HCT116 (cell line): ENCODE measurements at regions not wholly inside any gene's neighbourhood (a gene's known extent, or its start where the extent isn't known, plus 50 kb on each side); places are given as distances from the start of the nearest gene placed in this dataset.

Experiments used
- ATAC-seq: fragments of 200-7000 bp; cut with Tn5 transposase; 2 replicates; pipeline ENCODE4 v1.9.1; 2020; ENCODE audit warnings: mild to moderate bottlenecking, moderate library complexity
- BruUV-seq: library from RNA; stranded (reverse); fragments of 400-500 nt; replicated peaks from 2 replicates; lab custom pipeline; 2021; lab: Mats Ljungman, UMichigan
- CTCF ChIA-PET: fragments of 300-600 bp; sonication (Branson Sonifier 250); formaldehyde crosslinking; loops from one replicate; lab custom pipeline; 2021; ENCODE audit warnings: antibody characterized with exemption; lab: Charles Lee
- POLR2A ChIA-PET: fragments of 300-600, 350-600 bp; sonication (Branson Sonifier 250); formaldehyde crosslinking; loops from one replicate; lab custom pipeline; 2021; ENCODE audit warnings: antibody characterized with exemption; lab: Charles Lee
- RAD21 ChIA-PET, 2 experiments: fragments of 300-600 bp; sonication (Branson Sonifier 250); formaldehyde crosslinking; loops; one replicate each; lab custom pipeline; 2023; ENCODE audit warnings: low total read pairs in 2 of 2; ENCODE audit not compliant: uncharacterized antibody in 2 of 2, unreplicated experiment in 2 of 2, low non-redundant PET in 1 of 2; lab: Charles Lee
- DNase-seq: peaks from one replicate; pipeline ENCODE4 v3.0.0-alpha.2; 2010; ENCODE audit warnings: low read depth, low spot score
- H2AFZ ChIP-seq: fragments of 200-600 bp; shearing (Covaris generic), sonication (generic); 2 replicates; pipeline ENCODE4 v1.6.1; 2017; ENCODE audit warnings: low read depth, mixed run types, mixed read lengths, antibody characterized with exemption, low read length; ENCODE audit not compliant: poor library complexity, severe bottlenecking
- H3K27ac ChIP-seq: 2 replicates; pipeline ENCODE4 v1.5.1; 2012; ENCODE audit warnings: low read depth, low read length
- H3K27me3 ChIP-seq: fragments of 200-600 bp; sonication (generic); 2 replicates; pipeline ENCODE4 v1.6.1; 2016; ENCODE audit warnings: mixed run types, low read length, mixed read lengths; ENCODE audit not compliant: insufficient read depth
- H3K36me3 ChIP-seq, 2 experiments: fragments of 200-500 bp in 1 of 2; fragments of 200-600 bp in 1 of 2; sonication (Bioruptor generic) in 1 of 2; sonication (generic) in 1 of 2; 2 replicates each; pipeline versions ENCODE4 v1.5.1 to v1.6.1; 2014 to 2016; ENCODE audit warnings: low read length in 2 of 2, inconsistent platforms in 1 of 2, mixed read lengths in 1 of 2, mixed run types in 1 of 2; ENCODE audit not compliant: insufficient read depth in 2 of 2, control insufficient read depth in 1 of 2
- H3K4me1 ChIP-seq, 2 experiments: fragments of 200-600 bp in 1 of 2; sonication (generic) in 1 of 2; 2 replicates each; pipeline versions ENCODE4 v1.5.1 to v1.6.1; 2012 to 2017; ENCODE audit warnings: low read length in 2 of 2, inconsistent platforms in 1 of 2, mild to moderate bottlenecking in 1 of 2, mixed read lengths in 1 of 2, mixed run types in 1 of 2, moderate library complexity in 1 of 2; ENCODE audit not compliant: insufficient read depth in 2 of 2, control insufficient read depth in 1 of 2
- H3K4me2 ChIP-seq: fragments of 200-600 bp; sonication (generic); 2 replicates; pipeline ENCODE4 v1.6.1; 2017; ENCODE audit warnings: mixed run types, low read length, mixed read lengths
- H3K4me3 ChIP-seq, 2 experiments: fragments of 200-600 bp in 1 of 2; sonication (generic) in 1 of 2; replicated peaks in 1 of 2; 2 replicates each; pipeline ENCODE4 v1.5.1; 2011 to 2016; ENCODE audit warnings: low read length in 2 of 2, control low read depth in 1 of 2, low read depth in 1 of 2, mild to moderate bottlenecking in 1 of 2, mixed read lengths in 1 of 2, mixed run types in 1 of 2
- H3K79me2 ChIP-seq: fragments of 200-600 bp; sonication (generic); 2 replicates; pipeline ENCODE4 v1.6.1; 2017; ENCODE audit warnings: mild to moderate bottlenecking, mixed run types, low read length, moderate library complexity, mixed read lengths; ENCODE audit not compliant: insufficient read depth
- H3K9ac ChIP-seq: fragments of 200-600 bp; sonication (generic); 2 replicates; pipeline ENCODE4 v1.6.1; 2016; ENCODE audit warnings: low read length, mixed read lengths
- H3K9me2 ChIP-seq: fragments of 200-600 bp; sonication (generic), shearing (Covaris generic); 2 replicates; pipeline ENCODE4 v1.6.1; 2017; ENCODE audit warnings: mixed run types, mild to moderate bottlenecking, moderate library complexity; ENCODE audit not compliant: insufficient read depth
- H3K9me3 ChIP-seq, 2 experiments: fragments of 200-500 bp in 1 of 2; fragments of 200-600 bp in 1 of 2; sonication (Bioruptor generic) in 1 of 2; sonication (generic) in 1 of 2; 2 replicates each; pipeline ENCODE4 v1.6.1; 2014 to 2017; ENCODE audit warnings: low read length in 2 of 2, mixed read lengths in 2 of 2, inconsistent platforms in 1 of 2, low read depth in 1 of 2, mild to moderate bottlenecking in 1 of 2, mixed run types in 1 of 2, moderate library complexity in 1 of 2; ENCODE audit not compliant: control insufficient read depth in 1 of 2, insufficient read depth in 1 of 2
- H4K20me1 ChIP-seq: fragments of 200-600 bp; sonication (generic), shearing (Covaris generic); 2 replicates; pipeline ENCODE4 v1.6.1; 2017; ENCODE audit warnings: mixed run types, mild to moderate bottlenecking, moderate library complexity; ENCODE audit not compliant: insufficient read depth
- CBX3 ChIP-seq: IDR thresholded peaks from 2 replicates; pipeline ENCODE4 v1.6.1; 2012; ENCODE audit warnings: low read depth
- CEBPB ChIP-seq: IDR thresholded peaks from 2 replicates; pipeline ENCODE4 v1.6.1; 2012; ENCODE audit warnings: low read depth
- ELF1 ChIP-seq: IDR thresholded peaks from 2 replicates; pipeline ENCODE4 v1.6.1; 2012; ENCODE audit warnings: low read depth, borderline replicate concordance
- FOSL1 ChIP-seq: IDR thresholded peaks from 2 replicates; pipeline ENCODE4 v1.6.1; 2012; ENCODE audit warnings: low read depth
- RAD21 ChIP-seq: IDR thresholded peaks from 2 replicates; pipeline ENCODE4 v1.6.1; 2012; ENCODE audit warnings: low read depth, mild to moderate bottlenecking
- SRF ChIP-seq: IDR thresholded peaks from 2 replicates; pipeline ENCODE4 v1.6.1; 2012; ENCODE audit warnings: low read depth
- ZFX ChIP-seq: fragments of 450-650 bp; IDR thresholded peaks from 2 replicates; pipeline ENCODE4 v1.6.1; 2017
- intact Hi-C: fragments of 100-400 bp; cut with micrococcal nuclease; formaldehyde crosslinking; loops from 2 replicates; pipeline ENCODE4 v1.10.0; 2022

- Histone ChIP-seq H3K9me2 (no peaks in the 10 kb centered on the region), H3K27me3 (peaks cover 6% of the 10 kb centered on the region; the same call in 1 of the 2 replicates), H3K36me3 (no peaks in the 10 kb centered on the region), H3K4me1 (no peaks in the 10 kb centered on the region), H3K4me2 (no peak overlapping the region), H3K9me3 (no peaks in the 10 kb centered on the region), H3K79me2 (no peaks in the 10 kb centered on the region)
- POLR2A ChIA-PET = no interaction called here
- RAD21 ChIA-PET = no interaction called here
- no peak for ATAC-seq
- intact Hi-C loops = no loop called here
- TF ChIP-seq SRF = no peak
- TF ChIP-seq, all 23 proteins: peak for 0
- Histone ChIP-seq H3K9ac (no peak overlapping the region), H3K27ac (no peak overlapping the region), H3K4me3 (no peak overlapping the region), H2AFZ (no peak overlapping the region), H4K20me1 (no peaks in the 10 kb centered on the region)
- CTCF ChIA-PET = no interaction called here
- BruUV-seq = no TSS peak
- DNase-seq = no peak
Measured at GRCh38 chr11:119975561-119976152, 162.3 kb downstream of the TRIM29 start.

GRCh38 chr11:119974467-119974866 lies 163.4 kb downstream of the TRIM29 start:
- ChIA-PET POLR2A (no interaction called here), CTCF (no interaction called here), RAD21 (no interaction called here)
- no TSS peak for BruUV-seq
- H4K20me1 ChIP-seq = no peaks in the 10 kb centered on the region
- no peak overlapping the region for H3K27ac ChIP-seq
- H3K4me1 ChIP-seq = no peaks in the 10 kb centered on the region
- no peak for DNase-seq
- ATAC-seq = no peak
- no peaks in the 10 kb centered on the region for H3K79me2 ChIP-seq
- no peak overlapping the region for H3K4me3 ChIP-seq
- no peaks in the 10 kb centered on the region for H3K36me3 ChIP-seq
- H3K9me3 ChIP-seq = no peaks in the 10 kb centered on the region
- no peak overlapping the region for H2AFZ ChIP-seq
- H3K9ac ChIP-seq = no peak overlapping the region
- TF ChIP-seq ELF1 (no peak), FOSL1 (no peak), CBX3 (no peak), ZFX (no peak), RAD21 (no peak), CEBPB (no peak)
- intact Hi-C loops = no loop called here
- no peak overlapping the region for H3K4me2 ChIP-seq
- H3K9me2 ChIP-seq = no peaks in the 10 kb centered on the region
- H3K27me3 ChIP-seq = peaks cover 5% of the 10 kb centered on the region; the same call in 1 of the 2 replicates
